Left lung (tissue), 4 donors: ENCODE measurements at regions not wholly inside any gene's neighbourhood (a gene's known extent, or its start where the extent isn't known, plus 50 kb on each side); places are given as distances from the start of the nearest gene placed in this dataset.

Experiments used
- ATAC-seq: fragments of 200-7000 bp; cut with Tn5 transposase; one replicate; pipeline ENCODE4 v1.9.1; 2020; ENCODE audit warnings: moderate library complexity
- DNase-seq, 4 donors: peaks; one replicate each; pipeline ENCODE4 v3.0.0-alpha.2; 2013 to 2020
- H3K27ac ChIP-seq, 2 donors: fragments of 200-600 bp; sonication (generic) in 1 of 2; one replicate each; pipeline versions ENCODE4 v1.5.0 to v1.8.0; 2020 to 2021
- H3K27me3 ChIP-seq, 2 donors: fragments of 200-600 bp; sonication (generic) in 1 of 2; one replicate each; pipeline versions ENCODE4 v1.5.0 to v1.8.0; 2020 to 2021
- H3K36me3 ChIP-seq, 2 donors: fragments of 200-600 bp; sonication (generic) in 1 of 2; one replicate each; pipeline versions ENCODE4 v1.5.0 to v1.8.0; 2020 to 2021
- H3K4me1 ChIP-seq, 2 donors: fragments of 200-600 bp; one replicate each; pipeline ENCODE4 v1.8.0; 2021
- H3K4me3 ChIP-seq, 2 donors: fragments of 200-600 bp; sonication (generic) in 1 of 2; one replicate each; pipeline versions ENCODE4 v1.5.0 to v1.8.0; 2020 to 2021; ENCODE audit warnings: mild to moderate bottlenecking in 1 of 2
- H3K9me3 ChIP-seq, 2 donors: fragments of 200-600 bp; sonication (generic) in 1 of 2; one replicate each; pipeline versions ENCODE4 v1.5.0 to v1.8.0; 2020 to 2021
- intact Hi-C, 2 donors: fragments of 100-400 bp; cut with DNase I; formaldehyde crosslinking; loops; one replicate each; pipeline versions ENCODE4 v1.11.2 to v1.14.2; 2022
- TF ChIP-seq, protein P1 (sequence below), 2 donors: fragments of 200-600 bp; sonication (generic) in 1 of 2; IDR thresholded peaks; one replicate each; pipeline versions ENCODE4 v1.5.0 to v1.8.0; 2021; ENCODE audit warnings: antibody characterized with exemption in 2 of 2
- donor health status: DM: no; HTN: yes; CAD: no.
- donor health status: DM: no; HTN: no; CAD: no.

DNA sequence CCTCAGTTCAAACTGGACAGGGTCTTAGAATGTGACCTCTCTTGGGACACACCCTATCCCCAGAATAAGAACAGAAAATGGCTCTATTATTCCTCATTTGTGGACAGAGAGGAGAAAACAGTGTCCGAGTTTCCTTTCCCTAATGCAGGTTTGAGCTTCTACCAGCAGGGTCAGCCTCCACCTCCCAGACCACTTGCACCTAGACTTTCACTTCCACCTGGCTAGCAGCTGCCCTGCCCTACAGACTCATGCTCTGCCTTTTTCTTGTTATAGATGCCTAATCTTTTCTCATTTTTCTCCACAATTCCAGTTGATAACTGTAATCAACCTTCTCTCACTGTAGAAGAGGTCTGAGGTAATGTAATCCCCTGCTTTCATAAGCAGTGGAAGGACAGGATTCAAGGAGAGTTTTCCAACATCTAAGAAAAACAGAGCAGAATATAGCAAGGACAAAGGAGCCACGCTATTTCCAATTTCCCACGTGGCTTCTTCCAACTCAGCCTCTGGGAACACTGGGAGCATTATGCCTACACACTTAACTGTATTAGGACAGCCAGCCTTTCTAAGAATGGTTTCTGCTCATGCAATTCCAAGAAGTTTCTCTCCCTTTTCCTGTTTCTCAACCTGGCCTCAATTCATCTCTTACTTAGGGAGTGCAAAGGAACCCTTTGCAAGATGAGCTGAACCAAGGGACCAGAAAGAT lies 239.8 kb downstream of the BCL11A start:
- Histone ChIP-seq H3K27ac (no peak overlapping the region), H3K36me3 (no peaks in the 10 kb centered on the region), H3K27me3 (peaks cover 0 to 5% of the 10 kb centered on the region in 2 donors), H3K4me3 (no peak overlapping the region), H3K9me3 (no peaks in the 10 kb centered on the region), H3K4me1 (no peaks in the 10 kb centered on the region)
- intact Hi-C loops: no loop called here
- TF ChIP-seq, protein P1, sequence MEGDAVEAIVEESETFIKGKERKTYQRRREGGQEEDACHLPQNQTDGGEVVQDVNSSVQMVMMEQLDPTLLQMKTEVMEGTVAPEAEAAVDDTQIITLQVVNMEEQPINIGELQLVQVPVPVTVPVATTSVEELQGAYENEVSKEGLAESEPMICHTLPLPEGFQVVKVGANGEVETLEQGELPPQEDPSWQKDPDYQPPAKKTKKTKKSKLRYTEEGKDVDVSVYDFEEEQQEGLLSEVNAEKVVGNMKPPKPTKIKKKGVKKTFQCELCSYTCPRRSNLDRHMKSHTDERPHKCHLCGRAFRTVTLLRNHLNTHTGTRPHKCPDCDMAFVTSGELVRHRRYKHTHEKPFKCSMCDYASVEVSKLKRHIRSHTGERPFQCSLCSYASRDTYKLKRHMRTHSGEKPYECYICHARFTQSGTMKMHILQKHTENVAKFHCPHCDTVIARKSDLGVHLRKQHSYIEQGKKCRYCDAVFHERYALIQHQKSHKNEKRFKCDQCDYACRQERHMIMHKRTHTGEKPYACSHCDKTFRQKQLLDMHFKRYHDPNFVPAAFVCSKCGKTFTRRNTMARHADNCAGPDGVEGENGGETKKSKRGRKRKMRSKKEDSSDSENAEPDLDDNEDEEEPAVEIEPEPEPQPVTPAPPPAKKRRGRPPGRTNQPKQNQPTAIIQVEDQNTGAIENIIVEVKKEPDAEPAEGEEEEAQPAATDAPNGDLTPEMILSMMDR (IDR thresholded peaks at IDR 0.05): no peak
- no peak for DNase-seq
- ATAC-seq: no peak

- ATAC-seq: no peak
- Histone ChIP-seq H3K27ac (no peak overlapping the region), H3K9me3 (no peaks in the 10 kb centered on the region), H3K36me3 (no peaks in the 10 kb centered on the region), H3K4me1 (no peaks in the 10 kb centered on the region), H3K27me3 (no peaks in the 10 kb centered on the region), H3K4me3 (no peak overlapping the region)
- no peak for DNase-seq
- intact Hi-C loops: no loop called here
- TF ChIP-seq, protein P1 (IDR thresholded peaks at IDR 0.05): no peak
Observed at GRCh38 chr2:60312618-60313017, 240.8 kb downstream of the BCL11A start.

- Histone ChIP-seq H3K9me3 (no peaks in the 10 kb centered on the region), H3K27me3 (no peaks in the 10 kb centered on the region), H3K27ac (no peak overlapping the region), H3K36me3 (no peaks in the 10 kb centered on the region), H3K4me1 (no peaks in the 10 kb centered on the region), H3K4me3 (no peak overlapping the region)
- intact Hi-C loops: no loop called here
- TF ChIP-seq, protein P1 (IDR thresholded peaks at IDR 0.05): no peak
- DNase-seq (no peak), ATAC-seq (no peak)
Observed at GRCh38 chr2:60311524-60311923, 241.9 kb downstream of the BCL11A start.

- Histone ChIP-seq H3K9me3 (no peaks in the 10 kb centered on the region), H3K36me3 (no peaks in the 10 kb centered on the region), H3K27ac (no peak overlapping the region), H3K4me1 (no peaks in the 10 kb centered on the region), H3K27me3 (no peaks in the 10 kb centered on the region), H3K4me3 (no peak overlapping the region)
- TF ChIP-seq, protein P1 (IDR thresholded peaks at IDR 0.05): no peak
- DNase-seq (no peak), ATAC-seq (no peak)
- intact Hi-C loops: no loop called here
Observed at GRCh38 chr2:60309941-60310660, 243.4 kb downstream of the BCL11A start.

DNA sequence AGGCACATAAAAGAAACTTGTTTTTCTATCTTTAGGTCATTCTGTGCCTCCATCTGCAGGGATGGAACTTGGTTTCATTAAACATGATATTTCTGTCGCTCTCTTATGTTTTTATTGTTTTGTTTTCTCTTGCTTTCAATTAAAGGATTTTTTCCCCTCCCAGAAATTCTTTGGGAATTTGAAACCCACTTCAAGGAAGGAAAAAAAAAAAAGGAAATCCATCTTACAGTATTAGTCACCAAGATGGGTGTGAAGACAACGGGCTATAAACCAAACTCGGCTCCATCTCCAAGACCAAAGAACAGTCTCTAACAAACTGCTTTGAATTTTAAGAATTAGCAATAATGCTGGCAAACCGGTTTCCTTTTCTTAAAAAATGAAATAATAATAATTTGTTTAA lies 244.1 kb downstream of the BCL11A start:
- H3K9me3 ChIP-seq: no peaks in the 10 kb centered on the region
- no peak overlapping the region for H3K4me3 ChIP-seq
- ATAC-seq (no peak), DNase-seq (no peak)
- TF ChIP-seq, protein P1 (IDR thresholded peaks at IDR 0.05): no peak
- H3K27ac ChIP-seq: no peak overlapping the region
- H3K27me3 ChIP-seq: no peaks in the 10 kb centered on the region
- intact Hi-C loops: no loop called here
- no peaks in the 10 kb centered on the region for H3K36me3 ChIP-seq
- no peaks in the 10 kb centered on the region for H3K4me1 ChIP-seq
